ENCODE measurements at regions not wholly inside any gene's neighbourhood (a gene's known extent, or its start where the extent isn't known, plus 50 kb on each side); places are given as distances from the start of the nearest gene placed in this dataset.

DNA sequence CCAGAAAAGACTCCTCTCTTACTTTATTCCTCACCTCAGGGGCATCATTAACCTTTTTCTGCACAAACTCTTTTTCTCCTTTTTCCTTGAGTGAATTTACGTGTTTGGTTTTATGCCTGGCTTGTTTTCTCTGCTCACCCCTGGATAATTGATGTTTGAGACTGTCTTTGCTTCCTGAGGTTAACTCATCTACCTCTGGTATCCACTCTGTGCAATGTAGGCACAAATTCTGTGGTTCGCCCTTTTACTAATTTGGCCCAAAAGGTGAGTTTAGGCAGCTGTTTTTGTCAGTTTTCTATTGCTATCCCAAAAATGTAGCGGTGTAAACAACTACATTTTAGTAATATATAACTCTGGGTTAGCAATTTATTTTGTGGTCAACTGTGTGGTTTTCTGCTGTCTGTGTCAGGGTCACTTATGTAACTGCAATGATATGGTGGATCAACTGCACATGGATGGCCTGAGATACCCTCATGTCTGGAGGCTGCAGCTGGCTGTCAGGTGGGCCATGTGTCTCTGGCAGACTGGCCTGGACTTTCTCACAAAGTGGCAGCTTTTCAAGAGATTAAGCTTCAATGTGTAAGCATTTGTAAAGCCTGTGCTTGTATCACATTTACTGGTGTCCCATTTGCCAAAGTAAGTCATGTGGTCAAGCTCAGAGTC, 329.7 kb downstream of the FSIP2 start:
- H3K9me3 ChIP-seq (ENCODE audit: control insufficient read depth, insufficient read depth, low read length): no peaks in the 10 kb centered on the region

DNA sequence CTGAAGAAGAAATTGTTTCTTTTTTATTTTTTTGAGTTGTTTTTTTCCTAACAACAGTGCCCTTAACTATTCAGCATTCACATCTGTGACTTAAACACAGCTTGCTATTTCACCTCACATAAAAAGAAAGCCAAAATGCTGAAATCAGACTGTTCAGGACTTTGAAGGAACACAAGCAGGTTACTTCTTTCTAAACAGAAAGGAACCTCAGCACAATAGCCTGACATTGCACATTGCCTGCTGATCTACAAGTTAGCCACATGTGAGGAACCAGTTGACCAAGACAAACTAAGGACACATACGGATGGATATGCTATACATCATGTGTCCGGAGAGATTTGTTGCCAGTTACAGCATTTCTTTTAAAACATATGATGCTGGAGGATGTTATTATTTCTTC, 331.1 kb downstream of the FSIP2 start:
- no peaks in the 10 kb centered on the region for H3K9me3 ChIP-seq (ENCODE audit: control insufficient read depth, insufficient read depth, low read length)
- no peak overlapping the region for H3K27ac ChIP-seq (ENCODE audit: low read length)
- no peaks in the 10 kb centered on the region for H3K36me3 ChIP-seq (ENCODE audit: control insufficient read depth, insufficient read depth, low read length)
- WGBS (ENCODE audit: insufficient coverage, insufficient read length): no CpG with 5 or more reads among the region's 2 CpGs
- no peaks in the 10 kb centered on the region for H3K27me3 ChIP-seq (ENCODE audit: control insufficient read depth, insufficient read depth, low read length)
- no peaks in the 10 kb centered on the region for H3K4me1 ChIP-seq (ENCODE audit: control insufficient read depth, insufficient read depth, low read length)
- H3K4me3 ChIP-seq (ENCODE audit: low read length): no peak overlapping the region
- no peak for DNase-seq (ENCODE audit: low read depth, low spot score)

More for the DNA sequence above, 329.7 kb downstream of the FSIP2 start:
- H3K36me3 ChIP-seq (ENCODE audit: control insufficient read depth, insufficient read depth, low read length): no peaks in the 10 kb centered on the region
- no peak overlapping the region for H3K27ac ChIP-seq (ENCODE audit: low read length)
- no peak overlapping the region for H3K4me3 ChIP-seq (ENCODE audit: low read length)
- WGBS (ENCODE audit: insufficient coverage, insufficient read length): no CpG with 5 or more reads among the region's 3 CpGs
- H3K27me3 ChIP-seq (ENCODE audit: control insufficient read depth, insufficient read depth, low read length): no peaks in the 10 kb centered on the region
- H3K4me1 ChIP-seq (ENCODE audit: control insufficient read depth, insufficient read depth, low read length): no peaks in the 10 kb centered on the region
- no peak for DNase-seq (ENCODE audit: low read depth, low spot score)

DNA sequence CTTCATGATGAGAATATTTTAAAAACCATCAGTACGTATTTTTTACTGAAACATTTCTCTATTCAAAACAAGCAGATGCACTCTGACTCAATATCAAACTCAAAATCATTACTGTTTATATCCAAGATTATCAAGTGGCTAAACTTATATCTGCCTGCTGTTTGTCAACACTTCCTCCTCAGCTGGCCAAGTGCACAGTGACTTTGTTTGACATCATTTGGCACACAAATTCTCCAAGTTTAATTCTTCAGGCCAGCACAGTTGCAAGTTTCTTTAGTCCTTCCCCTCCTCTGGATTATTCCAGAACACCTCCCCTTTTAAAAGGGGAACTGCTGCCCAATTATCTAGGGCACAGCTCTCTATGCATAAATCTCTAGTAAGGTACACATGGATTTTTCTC, 346.6 kb downstream of the FSIP2 start:
- Histone ChIP-seq H3K4me1 (ENCODE audit: control insufficient read depth, insufficient read depth, low read length) (no peaks in the 10 kb centered on the region), H3K9me3 (ENCODE audit: control insufficient read depth, insufficient read depth, low read length) (no peaks in the 10 kb centered on the region), H3K36me3 (ENCODE audit: control insufficient read depth, insufficient read depth, low read length) (no peaks in the 10 kb centered on the region), H3K4me3 (ENCODE audit: low read length) (no peak overlapping the region), H3K27me3 (ENCODE audit: control insufficient read depth, insufficient read depth, low read length) (no peaks in the 10 kb centered on the region), H3K27ac (ENCODE audit: low read length) (no peak overlapping the region)
- no CpG with 5 or more reads among the region's 1 CpG for WGBS (ENCODE audit: insufficient coverage, insufficient read length)
- no peak for DNase-seq (ENCODE audit: low read depth, low spot score)

DNA sequence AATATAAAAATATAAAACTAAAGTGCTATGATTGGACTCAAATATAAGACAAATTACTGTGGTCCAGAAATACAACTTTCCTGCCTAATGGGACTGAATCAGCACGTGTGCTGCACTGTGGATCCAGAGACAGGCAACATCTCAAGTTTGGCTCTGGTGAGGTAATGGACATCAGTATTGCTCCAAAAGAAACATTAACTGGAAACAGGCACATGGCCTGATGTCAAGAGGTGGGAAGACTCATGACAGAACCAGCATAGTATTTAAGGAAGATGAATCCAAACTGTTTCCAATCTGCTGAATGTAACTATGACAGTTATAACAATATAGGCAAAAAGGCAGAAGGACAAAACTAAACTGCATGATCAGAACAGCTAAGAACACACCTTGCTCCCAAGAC, 354.6 kb downstream of the FSIP2 start:
- Histone ChIP-seq H3K4me1 (ENCODE audit: control insufficient read depth, insufficient read depth, low read length) (no peaks in the 10 kb centered on the region), H3K36me3 (ENCODE audit: control insufficient read depth, insufficient read depth, low read length) (no peaks in the 10 kb centered on the region), H3K4me3 (ENCODE audit: low read length) (no peak overlapping the region), H3K27me3 (ENCODE audit: control insufficient read depth, insufficient read depth, low read length) (no peaks in the 10 kb centered on the region), H3K27ac (ENCODE audit: low read length) (no peak overlapping the region), H3K9me3 (ENCODE audit: control insufficient read depth, insufficient read depth, low read length) (no peaks in the 10 kb centered on the region)
- DNase-seq (ENCODE audit: low read depth, low spot score): no peak
- WGBS (ENCODE audit: insufficient coverage, insufficient read length): no CpG with 5 or more reads among the region's 1 CpG

DNA sequence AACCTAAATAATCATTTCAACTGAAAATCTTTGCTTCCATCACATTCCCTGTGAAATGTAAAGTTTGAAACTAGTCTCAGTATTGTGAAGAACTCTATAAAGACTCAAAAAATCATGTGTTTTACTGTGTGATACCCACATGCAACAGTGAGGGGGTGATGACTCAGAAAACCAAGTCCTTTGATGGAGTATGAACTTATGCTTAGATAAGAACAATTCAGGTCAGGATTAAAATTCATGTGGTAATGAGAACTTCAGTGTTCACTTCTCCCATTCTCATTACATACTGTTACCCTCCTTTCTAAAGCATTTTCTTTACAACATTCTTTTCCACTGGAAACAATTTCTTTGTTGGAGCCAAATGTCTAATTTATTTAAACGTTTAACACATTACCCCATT, 360.2 kb downstream of the FSIP2 start:
- no peak overlapping the region for H3K4me3 ChIP-seq (ENCODE audit: low read length)
- H3K4me1 ChIP-seq (ENCODE audit: control insufficient read depth, insufficient read depth, low read length): no peaks in the 10 kb centered on the region
- H3K9me3 ChIP-seq (ENCODE audit: control insufficient read depth, insufficient read depth, low read length): no peaks in the 10 kb centered on the region
- no peak overlapping the region for H3K27ac ChIP-seq (ENCODE audit: low read length)
- DNase-seq (ENCODE audit: low read depth, low spot score): no peak
- 100% methylated on average over 1 of the region's 1 CpG for WGBS (ENCODE audit: insufficient coverage, insufficient read length)
- no peaks in the 10 kb centered on the region for H3K36me3 ChIP-seq (ENCODE audit: control insufficient read depth, insufficient read depth, low read length)
- no peaks in the 10 kb centered on the region for H3K27me3 ChIP-seq (ENCODE audit: control insufficient read depth, insufficient read depth, low read length)

DNA sequence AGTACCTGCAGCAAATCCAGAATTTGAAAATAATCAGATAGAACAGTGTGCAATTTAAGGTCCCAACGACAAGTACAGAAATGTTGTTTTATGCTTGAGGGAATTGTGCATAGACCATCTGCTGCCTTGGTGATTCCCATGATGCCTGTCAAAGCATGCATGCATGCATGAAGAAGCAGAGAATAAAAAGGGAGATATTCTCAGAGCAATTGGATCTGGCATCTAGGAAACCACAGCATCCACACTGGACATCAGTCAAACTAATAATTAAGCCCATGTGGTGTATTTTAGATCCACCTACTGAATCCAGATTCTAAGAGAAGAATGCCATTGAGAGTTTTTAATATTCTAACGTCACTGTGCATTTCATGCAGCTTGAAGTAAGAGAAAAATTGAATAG, 361.2 kb downstream of the FSIP2 start:
- DNase-seq (ENCODE audit: low read depth, low spot score): no peak
- Histone ChIP-seq H3K27me3 (ENCODE audit: control insufficient read depth, insufficient read depth, low read length) (no peaks in the 10 kb centered on the region), H3K36me3 (ENCODE audit: control insufficient read depth, insufficient read depth, low read length) (no peaks in the 10 kb centered on the region), H3K4me3 (ENCODE audit: low read length) (no peak overlapping the region), H3K9me3 (ENCODE audit: control insufficient read depth, insufficient read depth, low read length) (no peaks in the 10 kb centered on the region), H3K27ac (ENCODE audit: low read length) (no peak overlapping the region), H3K4me1 (ENCODE audit: control insufficient read depth, insufficient read depth, low read length) (no peaks in the 10 kb centered on the region)
- no CpG with 5 or more reads among the region's 2 CpGs for WGBS (ENCODE audit: insufficient coverage, insufficient read length)

DNA sequence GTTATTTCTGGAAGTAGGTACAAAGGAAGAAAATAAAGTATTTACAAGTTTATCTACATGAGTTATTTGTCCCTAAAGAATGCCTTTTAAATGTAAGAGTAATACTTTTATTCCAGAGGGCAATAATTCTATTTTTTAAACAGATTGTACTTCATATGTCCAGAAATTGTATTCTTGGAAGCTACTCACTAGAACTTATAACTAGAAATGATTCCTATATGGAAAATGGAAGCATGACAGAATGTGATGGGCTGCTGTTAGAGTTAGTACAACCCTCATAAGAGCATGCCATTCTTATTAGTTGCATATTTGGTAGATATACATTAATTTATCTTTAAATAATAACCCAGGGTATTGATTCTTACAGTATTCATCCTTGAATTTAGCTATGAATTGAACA, 362.0 kb downstream of the FSIP2 start:
- H3K27me3 ChIP-seq (ENCODE audit: control insufficient read depth, insufficient read depth, low read length): no peaks in the 10 kb centered on the region
- DNase-seq (ENCODE audit: low read depth, low spot score): no peak
- H3K27ac ChIP-seq (ENCODE audit: low read length): no peak overlapping the region
- H3K9me3 ChIP-seq (ENCODE audit: control insufficient read depth, insufficient read depth, low read length): no peaks in the 10 kb centered on the region
- H3K36me3 ChIP-seq (ENCODE audit: control insufficient read depth, insufficient read depth, low read length): no peaks in the 10 kb centered on the region
- no peak overlapping the region for H3K4me3 ChIP-seq (ENCODE audit: low read length)
- no peaks in the 10 kb centered on the region for H3K4me1 ChIP-seq (ENCODE audit: control insufficient read depth, insufficient read depth, low read length)

DNA sequence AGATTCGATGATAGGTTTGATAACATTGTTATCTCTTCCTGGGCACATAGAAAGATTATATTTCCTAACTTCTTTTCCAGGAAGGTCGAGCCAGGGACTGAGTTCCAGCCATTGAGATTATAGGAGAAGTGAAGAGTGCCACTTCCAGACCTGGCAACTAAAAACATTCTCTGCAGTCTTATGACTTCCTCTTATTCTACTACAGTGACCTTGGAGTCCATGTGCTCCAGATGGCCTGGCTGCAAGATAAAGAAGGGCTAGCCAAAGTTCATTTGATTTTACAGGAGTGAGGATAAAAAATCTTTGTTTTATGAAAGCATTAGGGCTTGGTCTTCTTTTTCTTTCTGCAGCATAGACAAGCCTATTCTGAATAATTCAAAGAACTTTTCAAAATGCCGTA, 363.0 kb downstream of the FSIP2 start:
- DNase-seq (ENCODE audit: low read depth, low spot score): no peak
- 100% methylated on average over 1 of the region's 3 CpGs for WGBS (ENCODE audit: insufficient coverage, insufficient read length)

DNA sequence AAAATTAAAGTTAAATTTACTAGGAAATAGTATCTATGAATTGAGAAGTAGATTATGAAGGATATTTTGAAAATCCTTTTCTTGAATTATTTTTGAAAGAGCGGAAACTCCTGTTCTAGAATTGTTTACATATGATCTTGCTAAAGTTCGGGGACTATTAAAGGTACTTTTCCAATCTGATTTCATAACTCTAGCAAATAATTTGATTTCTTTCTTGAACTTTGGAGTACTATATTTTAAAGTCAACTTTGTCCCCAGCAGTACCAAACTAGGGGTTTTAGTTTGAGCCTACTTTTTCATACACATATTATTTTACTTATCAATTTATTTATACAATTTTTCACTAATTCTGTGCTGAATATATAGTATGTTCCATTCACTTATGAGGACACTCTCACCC, 364.7 kb downstream of the FSIP2 start:
- H3K4me1 ChIP-seq (ENCODE audit: control insufficient read depth, insufficient read depth, low read length): no peaks in the 10 kb centered on the region
- no peak overlapping the region for H3K27ac ChIP-seq (ENCODE audit: low read length)
- no CpG with 5 or more reads among the region's 2 CpGs for WGBS (ENCODE audit: insufficient coverage, insufficient read length)
- H3K27me3 ChIP-seq (ENCODE audit: control insufficient read depth, insufficient read depth, low read length): no peaks in the 10 kb centered on the region
- no peak for DNase-seq (ENCODE audit: low read depth, low spot score)
- no peaks in the 10 kb centered on the region for H3K9me3 ChIP-seq (ENCODE audit: control insufficient read depth, insufficient read depth, low read length)
- H3K36me3 ChIP-seq (ENCODE audit: control insufficient read depth, insufficient read depth, low read length): no peaks in the 10 kb centered on the region
- no peak overlapping the region for H3K4me3 ChIP-seq (ENCODE audit: low read length)

More for the DNA sequence above, 363.0 kb downstream of the FSIP2 start:
- Histone ChIP-seq H3K27me3 (ENCODE audit: control insufficient read depth, insufficient read depth, low read length) (no peaks in the 10 kb centered on the region), H3K4me1 (ENCODE audit: control insufficient read depth, insufficient read depth, low read length) (no peaks in the 10 kb centered on the region), H3K36me3 (ENCODE audit: control insufficient read depth, insufficient read depth, low read length) (no peaks in the 10 kb centered on the region), H3K9me3 (ENCODE audit: control insufficient read depth, insufficient read depth, low read length) (no peaks in the 10 kb centered on the region), H3K27ac (ENCODE audit: low read length) (no peak overlapping the region), H3K4me3 (ENCODE audit: low read length) (no peak overlapping the region)

DNA sequence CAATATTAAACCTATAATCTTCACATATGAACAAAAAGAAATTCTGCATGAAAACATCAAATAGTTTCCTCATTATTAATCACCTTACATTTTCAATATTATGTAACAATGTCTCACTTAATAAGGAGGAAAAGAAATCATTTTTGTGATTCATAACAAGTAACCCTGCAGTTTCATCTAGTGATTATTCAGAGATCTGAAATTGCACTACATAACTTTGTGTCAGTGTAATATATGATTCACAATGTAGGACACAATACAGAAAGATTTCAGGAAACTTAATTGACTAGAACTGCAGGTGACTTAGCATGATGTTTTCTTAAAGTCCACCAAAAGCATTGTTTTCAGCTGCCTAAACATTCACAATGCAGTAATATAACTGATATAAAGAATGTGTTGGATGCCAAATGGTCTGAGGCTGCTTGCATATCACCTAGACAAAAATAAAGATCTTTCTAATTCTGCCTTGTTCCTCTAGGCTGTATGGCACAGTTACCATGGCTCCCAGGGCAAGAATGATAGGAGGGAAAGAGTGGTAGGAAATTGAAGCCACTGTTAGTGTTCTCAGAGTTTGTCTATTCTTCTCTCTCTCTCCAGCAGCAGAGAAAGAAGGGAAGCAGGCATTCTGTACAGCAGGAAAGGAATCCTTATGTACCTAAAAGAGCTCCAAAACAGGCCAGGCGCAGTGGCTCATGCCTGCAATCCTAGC, 366.6 kb downstream of the FSIP2 start:
- no peak overlapping the region for H3K27ac ChIP-seq (ENCODE audit: low read length)
- H3K4me3 ChIP-seq (ENCODE audit: low read length): no peak overlapping the region
- H3K9me3 ChIP-seq (ENCODE audit: control insufficient read depth, insufficient read depth, low read length): no peaks in the 10 kb centered on the region
- no peaks in the 10 kb centered on the region for H3K4me1 ChIP-seq (ENCODE audit: control insufficient read depth, insufficient read depth, low read length)
- H3K27me3 ChIP-seq (ENCODE audit: control insufficient read depth, insufficient read depth, low read length): no peaks in the 10 kb centered on the region
- no peak for DNase-seq (ENCODE audit: low read depth, low spot score)
- H3K36me3 ChIP-seq (ENCODE audit: control insufficient read depth, insufficient read depth, low read length): no peaks in the 10 kb centered on the region
- no CpG with 5 or more reads among the region's 1 CpG for WGBS (ENCODE audit: insufficient coverage, insufficient read length)

DNA sequence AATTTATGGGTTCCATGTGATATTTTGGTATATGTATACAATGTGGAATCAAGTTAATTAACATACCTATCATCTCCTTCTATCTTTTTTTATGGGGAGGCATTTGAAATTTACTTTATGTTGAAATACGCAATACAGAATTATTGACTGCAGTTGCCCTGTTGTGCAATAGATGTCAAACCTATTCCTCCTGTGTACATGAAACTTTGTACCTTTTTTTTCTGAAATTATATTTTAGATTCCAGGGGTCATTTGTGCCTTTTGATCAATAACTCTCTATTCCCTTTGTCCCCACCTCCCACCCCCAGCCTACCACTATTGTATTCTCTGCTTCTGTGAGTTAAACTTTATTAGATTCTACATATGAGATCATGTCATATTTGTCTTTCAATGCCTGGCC, 369.9 kb downstream of the FSIP2 start:
- no peaks in the 10 kb centered on the region for H3K36me3 ChIP-seq (ENCODE audit: control insufficient read depth, insufficient read depth, low read length)
- no peak overlapping the region for H3K27ac ChIP-seq (ENCODE audit: low read length)
- H3K4me1 ChIP-seq (ENCODE audit: control insufficient read depth, insufficient read depth, low read length): no peaks in the 10 kb centered on the region
- DNase-seq (ENCODE audit: low read depth, low spot score): no peak
- no peaks in the 10 kb centered on the region for H3K27me3 ChIP-seq (ENCODE audit: control insufficient read depth, insufficient read depth, low read length)
- whole genome bisulfite sequencing (ENCODE audit: insufficient coverage, insufficient read length): no CpG with 5 or more reads among the region's 1 CpG
- no peaks in the 10 kb centered on the region for H3K9me3 ChIP-seq (ENCODE audit: control insufficient read depth, insufficient read depth, low read length)
- no peak overlapping the region for H3K4me3 ChIP-seq (ENCODE audit: low read length)

All from iPS DF 6.9 (cell line).